ENCODE measurements at regions not wholly inside any gene's neighbourhood (a gene's known extent, or its start where the extent isn't known, plus 50 kb on each side); places are given as distances from the start of the nearest gene placed in this dataset.
"Not testable (repeated sequence)": the region's sequence is repeated elsewhere in the genome, so short reads cannot be mapped to it uniquely, and the experiment has no call there.

DNA sequence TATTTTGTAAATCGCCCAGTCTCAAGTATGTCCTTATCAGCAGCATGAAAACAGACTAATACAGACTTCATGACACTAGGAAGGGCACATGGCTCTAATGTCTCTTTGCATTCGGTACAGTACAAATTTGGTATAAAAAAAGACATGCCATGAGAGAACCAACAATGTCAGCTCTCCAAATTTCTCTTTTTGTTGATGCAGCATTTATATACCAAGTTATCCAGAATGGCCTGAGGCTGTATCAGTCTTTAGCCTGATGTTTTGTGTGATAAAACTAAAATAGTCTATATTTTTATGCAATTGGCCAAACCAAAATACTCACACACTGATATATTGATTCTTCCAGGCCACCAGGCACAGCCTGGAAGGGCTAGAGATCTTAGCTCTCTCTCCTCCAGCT lies 124.3 kb upstream of the SAMSN1 start:
- Histone ChIP-seq H3K27me3 (ENCODE audit: insufficient read depth) (no peaks in the 10 kb centered on the region), H3K4me2 (no peak overlapping the region), H3K9me2 (no peaks in the 10 kb centered on the region), H3K4me1 (ENCODE audit: control insufficient read depth in 1 of 2, insufficient read depth in 2 of 2, low read depth in 1 of 2, low read length in 1 of 2) (no peaks in the 10 kb centered on the region), H3K9me3 (no peaks in the 10 kb centered on the region), H3K27ac (ENCODE audit: low read depth in 2 of 2, low read length in 1 of 2) (no peak overlapping the region), H4K20me1 (ENCODE audit: insufficient read depth) (no peaks in the 10 kb centered on the region), H2AFZ (ENCODE audit: low read depth) (no peak overlapping the region), H3K79me2 (ENCODE audit: insufficient read depth) (no peaks in the 10 kb centered on the region), H3K9ac (no peak overlapping the region), H3K36me3 (replicated peaks in 1 of 2; ENCODE audit: control insufficient read depth in 1 of 2, insufficient read depth in 2 of 2, low read length in 1 of 2) (no peaks in the 10 kb centered on the region), H3F3A (replicated peaks; ENCODE audit: insufficient read depth) (no peaks in the 10 kb centered on the region), H3K4me3 (ENCODE audit: low read depth in 2 of 2, low read length in 1 of 2) (no peak overlapping the region)
- TF ChIP-seq SMC3 (IDR thresholded peaks at IDR 0.05; ENCODE audit: low read depth, low read length) (no peak), FOSL2 (IDR thresholded peaks at IDR 0.05; ENCODE audit: borderline replicate concordance, low read depth) (no peak), FOXM1 (IDR thresholded peaks at IDR 0.05; ENCODE audit: low read depth) (no peak), EZH2phosphoT487 (IDR thresholded peaks at IDR 0.05; ENCODE audit: borderline replicate concordance, low read depth) (no peak), TEAD4 (IDR thresholded peaks at IDR 0.05; ENCODE audit: borderline replicate concordance, insufficient read depth) (no peak), NFIC (IDR thresholded peaks at IDR 0.05; ENCODE audit: borderline replicate concordance) (no peak), SIN3A (IDR thresholded peaks at IDR 0.05; ENCODE audit: borderline replicate concordance, low read depth, low read length) (no peak), MEF2A (IDR thresholded peaks at IDR 0.05; ENCODE audit: borderline replicate concordance, low read depth) (no peak), TAF1 (IDR thresholded peaks at IDR 0.05; ENCODE audit: borderline replicate concordance, low read depth, low read length) (no peak), RCOR1 (IDR thresholded peaks at IDR 0.05; ENCODE audit: low read length) (no peak)
- TF ChIP-seq, protein P1, sequence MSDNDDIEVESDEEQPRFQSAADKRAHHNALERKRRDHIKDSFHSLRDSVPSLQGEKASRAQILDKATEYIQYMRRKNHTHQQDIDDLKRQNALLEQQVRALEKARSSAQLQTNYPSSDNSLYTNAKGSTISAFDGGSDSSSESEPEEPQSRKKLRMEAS (IDR thresholded peaks at IDR 0.05; ENCODE audit: low read depth), result no peak
- TF ChIP-seq, protein P2, sequence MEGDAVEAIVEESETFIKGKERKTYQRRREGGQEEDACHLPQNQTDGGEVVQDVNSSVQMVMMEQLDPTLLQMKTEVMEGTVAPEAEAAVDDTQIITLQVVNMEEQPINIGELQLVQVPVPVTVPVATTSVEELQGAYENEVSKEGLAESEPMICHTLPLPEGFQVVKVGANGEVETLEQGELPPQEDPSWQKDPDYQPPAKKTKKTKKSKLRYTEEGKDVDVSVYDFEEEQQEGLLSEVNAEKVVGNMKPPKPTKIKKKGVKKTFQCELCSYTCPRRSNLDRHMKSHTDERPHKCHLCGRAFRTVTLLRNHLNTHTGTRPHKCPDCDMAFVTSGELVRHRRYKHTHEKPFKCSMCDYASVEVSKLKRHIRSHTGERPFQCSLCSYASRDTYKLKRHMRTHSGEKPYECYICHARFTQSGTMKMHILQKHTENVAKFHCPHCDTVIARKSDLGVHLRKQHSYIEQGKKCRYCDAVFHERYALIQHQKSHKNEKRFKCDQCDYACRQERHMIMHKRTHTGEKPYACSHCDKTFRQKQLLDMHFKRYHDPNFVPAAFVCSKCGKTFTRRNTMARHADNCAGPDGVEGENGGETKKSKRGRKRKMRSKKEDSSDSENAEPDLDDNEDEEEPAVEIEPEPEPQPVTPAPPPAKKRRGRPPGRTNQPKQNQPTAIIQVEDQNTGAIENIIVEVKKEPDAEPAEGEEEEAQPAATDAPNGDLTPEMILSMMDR (IDR thresholded peaks at IDR 0.05), result no peak
- DNase-seq, result no peak
- ChIA-PET CTCF (no interaction called here), POLR2A (no interaction called here)
- WGBS (ENCODE audit: low lambda C conversion rate), result 0% methylated on average over 2 of the region's 2 CpGs

DNA sequence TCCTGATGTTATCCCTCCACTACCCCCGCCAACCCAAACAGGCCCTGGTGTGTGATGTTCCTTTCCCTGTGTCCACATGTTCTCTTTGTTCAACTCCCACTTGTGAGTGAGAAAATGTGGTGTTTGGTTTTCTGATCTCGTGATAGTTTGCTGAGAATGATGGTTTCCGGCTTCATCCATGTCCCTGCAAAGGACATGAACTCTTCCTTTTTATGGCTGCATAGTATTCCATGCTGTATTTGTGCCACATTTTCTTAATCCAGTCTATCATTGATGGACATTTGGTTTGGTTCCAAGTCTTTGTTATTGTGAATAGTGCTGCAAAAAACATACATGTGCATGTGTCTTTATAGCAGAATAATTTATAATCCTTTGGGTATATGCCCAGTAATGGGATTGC lies 123.0 kb upstream of the SAMSN1 start:
- H3F3A ChIP-seq (replicated peaks; ENCODE audit: insufficient read depth); H3K9me3 ChIP-seq; H2AFZ ChIP-seq (ENCODE audit: low read depth); H3K27ac ChIP-seq (ENCODE audit: low read depth in 2 of 2, low read length in 1 of 2); H3K79me2 ChIP-seq (ENCODE audit: insufficient read depth); H3K9me2 ChIP-seq; DNase-seq; CTCF ChIA-PET; H3K4me1 ChIP-seq (ENCODE audit: control insufficient read depth in 1 of 2, insufficient read depth in 2 of 2, low read depth in 1 of 2, low read length in 1 of 2); H3K9ac ChIP-seq; H4K20me1 ChIP-seq (ENCODE audit: insufficient read depth); H3K4me3 ChIP-seq (ENCODE audit: low read depth in 2 of 2, low read length in 1 of 2); H3K36me3 ChIP-seq (replicated peaks in 1 of 2; ENCODE audit: control insufficient read depth in 1 of 2, insufficient read depth in 2 of 2, low read length in 1 of 2); POLR2A ChIA-PET; H3K27me3 ChIP-seq (ENCODE audit: insufficient read depth); H3K4me2 ChIP-seq: not testable (repeated sequence)
- WGBS (ENCODE audit: low lambda C conversion rate), result 11% methylated on average over 3 of the region's 3 CpGs

All from SK-N-SH (cell line).